Activated naive CD4-positive, alpha-beta T cell treated with Interleukin-2 at 50 U/mL for 16 hours (primary cell): ENCODE measurements at regions not wholly inside any gene's neighbourhood (a gene's known extent, or its start where the extent isn't known, plus 50 kb on each side); places are given as distances from the start of the nearest gene placed in this dataset.
A peak's percentile ranks its signal among the peaks of the same experiment; 100 is the strongest.
"Not testable (repeated sequence)": the region's sequence is repeated elsewhere in the genome, so short reads cannot be mapped to it uniquely, and the experiment has no call there.

Experiments
- DNase-seq: peaks from one replicate; pipeline ENCODE4 v3.0.0-alpha.2; 2020

DNA sequence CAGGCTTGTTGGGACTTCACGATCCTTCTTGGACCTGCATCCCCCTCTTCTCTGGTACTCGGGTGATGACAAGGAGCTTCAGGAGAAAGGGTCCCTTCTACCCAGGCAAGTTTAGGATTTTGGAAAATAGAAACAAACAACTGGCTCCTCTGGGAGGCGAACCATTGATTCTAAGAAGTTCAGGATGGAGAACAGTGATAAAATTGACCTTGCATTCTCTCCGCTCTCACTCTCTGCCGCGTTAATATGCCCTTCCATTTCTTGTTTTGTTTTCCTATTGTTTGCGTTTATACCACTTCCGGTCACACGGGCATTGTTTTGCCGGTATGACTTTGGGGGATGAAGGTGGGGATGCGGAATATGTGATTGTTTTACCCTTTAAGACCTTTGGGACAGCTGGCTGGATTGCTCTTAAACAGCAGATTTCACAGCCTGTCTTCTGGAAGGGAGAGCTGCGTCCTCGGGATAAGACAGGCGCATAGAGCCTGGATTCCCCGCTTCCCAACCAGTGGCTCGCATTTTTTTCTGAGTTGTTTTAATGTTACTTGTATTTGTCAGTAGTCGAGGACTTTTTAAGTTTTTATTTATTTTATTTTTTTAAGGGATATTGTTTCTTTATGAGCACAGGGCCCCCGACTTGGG is 144.3 kb upstream of the ZNF184 start:
- no peak for DNase-seq

DNA sequence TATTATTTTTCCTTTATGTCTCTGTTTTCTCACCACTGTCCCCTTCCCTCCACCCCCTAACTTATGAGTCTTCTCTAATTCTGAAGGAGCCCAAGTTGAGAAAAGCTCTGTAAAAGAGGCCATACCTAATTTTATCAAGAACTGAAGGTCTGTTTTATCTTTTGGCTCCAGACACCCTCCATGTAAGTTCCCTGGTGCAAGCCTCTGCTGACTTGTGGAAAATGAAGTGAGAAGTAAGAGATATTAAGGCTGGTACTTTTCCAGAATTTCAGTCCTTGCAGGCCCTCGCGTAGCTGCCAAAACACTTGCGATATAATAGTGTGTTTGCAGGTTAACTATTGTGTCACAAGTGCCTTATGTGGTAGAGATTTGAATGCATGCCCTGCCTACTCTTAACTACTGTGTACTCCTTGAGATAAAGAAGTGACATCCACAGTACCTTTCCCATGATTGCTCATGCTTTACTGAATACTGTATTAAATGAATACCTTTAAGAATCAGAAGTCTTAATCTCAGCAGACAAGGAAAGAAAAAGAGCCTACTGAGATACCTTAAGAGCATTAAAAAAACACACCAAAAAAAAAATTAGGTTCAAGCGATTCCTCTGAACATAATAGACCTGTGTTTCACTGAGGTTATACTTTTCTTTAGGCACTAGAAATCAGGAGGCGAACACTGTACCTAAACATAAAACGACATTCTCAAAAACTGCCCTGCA is 143.6 kb upstream of the ZNF184 start:
- no peak for DNase-seq

- no peak for DNase-seq
Measured at GRCh38 chr6:27611451-27611850, 138.5 kb upstream of the ZNF184 start.

DNA sequence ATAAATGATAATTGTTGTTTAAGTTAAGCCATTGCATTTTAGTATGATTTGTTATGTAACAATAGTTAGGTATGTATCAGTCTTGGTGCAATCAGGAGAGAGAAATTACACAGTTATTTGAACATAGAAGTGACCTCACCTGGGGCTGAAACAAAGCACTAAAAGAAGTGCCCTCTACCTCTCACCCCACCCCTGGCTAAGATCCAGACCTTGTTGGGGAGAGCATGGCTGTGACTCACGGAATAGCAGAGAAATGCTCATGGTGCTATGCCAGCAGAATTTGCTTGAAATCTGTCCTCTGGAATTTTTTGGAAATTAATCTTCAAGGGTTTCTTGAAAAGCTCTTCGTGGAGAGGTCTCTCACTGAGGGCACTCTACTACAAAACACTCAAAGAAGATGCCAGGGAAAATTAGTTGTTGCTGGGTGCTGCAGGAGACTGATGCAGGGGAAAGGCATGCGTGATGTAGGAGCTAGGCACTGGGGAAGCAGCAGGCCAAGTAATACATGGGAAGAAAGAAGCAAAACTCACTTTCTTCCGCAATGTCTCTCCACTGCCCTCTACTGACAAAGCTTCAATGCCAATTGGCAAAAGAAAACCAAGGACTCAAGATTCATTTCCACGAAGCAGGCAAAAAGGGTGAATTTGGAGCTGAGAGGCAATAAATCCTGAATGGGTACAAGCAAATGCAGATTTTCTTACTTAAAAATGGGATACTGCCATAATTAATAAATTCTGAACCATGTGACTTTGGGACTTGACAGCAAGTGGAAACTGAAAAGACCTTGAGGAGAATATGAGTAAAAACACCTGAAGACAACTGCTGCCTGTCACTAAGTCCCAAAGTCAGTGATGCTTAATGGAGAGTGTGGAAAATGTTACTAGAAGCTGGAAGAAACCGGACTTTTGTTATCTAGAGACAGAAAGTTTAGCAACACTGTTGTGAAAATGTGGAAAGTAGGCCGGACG is 136.3 kb upstream of the ZNF184 start:
- DNase-seq, result no peak

DNA sequence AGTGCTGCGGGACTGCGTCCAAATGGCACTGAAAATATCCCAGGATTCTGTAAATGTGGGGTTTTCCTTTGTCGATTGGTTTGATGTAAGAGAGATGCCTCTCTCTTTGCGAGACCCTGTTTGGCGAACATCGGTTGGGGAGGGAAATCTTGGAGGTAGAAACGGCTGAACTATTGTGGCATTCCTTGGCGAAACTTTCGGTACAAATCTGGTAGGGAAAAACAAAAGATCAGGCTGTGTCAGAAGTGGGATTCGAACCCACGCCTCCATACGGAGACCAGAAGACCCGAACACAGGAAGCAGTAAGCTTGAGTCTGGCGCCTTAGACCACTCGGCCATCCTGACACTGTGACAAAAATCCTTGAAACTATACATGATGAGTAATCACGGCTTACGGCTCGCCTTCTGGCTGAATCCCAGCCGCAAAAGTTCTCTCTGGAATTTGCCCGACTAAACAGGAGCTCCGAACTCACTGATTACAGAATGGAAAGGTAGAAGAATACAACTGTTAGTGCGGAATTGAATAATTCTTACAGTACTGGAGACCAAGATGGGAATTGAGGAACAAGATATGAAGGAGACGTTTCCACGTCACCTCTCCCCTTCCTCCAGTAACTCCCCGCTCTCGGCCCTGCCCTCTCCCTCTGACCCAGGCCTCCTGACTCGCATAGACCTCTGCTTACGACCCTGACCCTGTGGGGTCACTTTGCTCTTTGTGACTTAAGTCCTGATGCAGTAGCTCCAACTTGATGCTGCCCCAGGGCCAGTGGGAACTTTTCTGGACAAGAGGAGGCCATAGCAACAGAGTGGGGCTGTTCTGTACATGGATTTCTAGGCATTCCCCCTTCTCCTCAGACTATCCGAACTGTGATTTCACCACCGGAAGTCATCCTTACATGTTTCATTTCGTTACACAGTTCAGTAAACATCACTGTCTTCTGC is 132.8 kb upstream of the ZNF184 start:
- no peak for DNase-seq

- DNase-seq, result no peak
Measured at GRCh38 chr6:27604986-27605385, 132.1 kb upstream of the ZNF184 start.

DNA sequence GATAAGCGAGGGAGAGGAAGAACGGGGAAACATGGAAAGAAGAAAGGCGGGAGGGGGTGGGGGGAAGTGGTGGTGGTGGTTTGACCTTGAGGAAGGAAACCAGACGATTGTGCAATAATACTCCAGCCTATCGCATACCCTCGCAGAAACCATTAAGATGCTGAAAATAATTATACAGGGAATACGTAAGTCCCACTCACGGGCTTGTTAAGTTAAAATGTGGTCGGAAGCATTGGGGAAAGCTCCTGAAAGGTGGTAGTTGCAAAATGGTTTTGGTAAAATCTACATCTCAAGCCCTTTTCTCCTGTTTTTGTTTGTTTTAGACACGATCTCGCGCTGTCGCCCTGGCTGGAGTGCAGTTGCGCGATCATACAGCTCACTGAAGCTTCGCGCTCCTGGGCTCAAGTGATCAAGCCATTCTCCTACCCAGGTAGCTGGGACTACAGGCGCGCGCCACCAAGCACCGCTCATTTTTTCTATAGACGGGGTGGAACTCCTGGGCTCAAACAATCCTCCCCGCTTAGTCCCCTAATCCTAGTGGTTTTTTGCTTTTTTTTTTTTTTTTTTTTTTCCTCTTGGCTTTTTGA is 128.9 kb upstream of the ZNF184 start:
- no peak for DNase-seq

- DNase-seq, result no peak
Measured at GRCh38 chr6:27599859-27600532, 127.1 kb upstream of the ZNF184 start.

DNA sequence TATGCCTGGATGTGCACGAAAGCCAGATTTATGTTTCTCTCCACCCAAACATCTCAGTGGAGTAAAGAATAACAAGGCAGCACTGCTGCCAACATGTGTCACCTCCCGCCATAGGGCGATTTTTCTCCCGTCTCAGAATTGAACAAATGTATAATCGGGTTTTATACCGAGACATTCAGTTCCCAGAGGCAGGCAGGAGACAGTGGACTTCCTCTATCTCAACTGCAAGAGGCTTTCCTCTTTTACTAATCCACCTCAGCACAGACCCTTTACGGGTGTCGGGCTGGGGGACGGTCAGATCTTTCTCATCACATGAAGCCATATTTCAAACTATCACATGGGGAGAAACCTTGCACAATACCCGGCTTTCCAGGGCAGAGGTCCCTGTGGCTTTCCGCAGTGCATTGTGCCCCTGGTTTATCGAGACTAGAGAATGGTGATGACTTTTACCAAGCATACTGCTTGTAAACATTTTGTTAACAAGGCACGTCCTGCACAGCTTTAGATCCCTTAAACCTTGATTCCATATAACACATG is 124.2 kb upstream of the ZNF184 start:
- not testable (repeated sequence) for DNase-seq

- DNase-seq, result no peak
Measured at GRCh38 chr6:27593861-27594260, 121.0 kb upstream of the ZNF184 start.

DNA sequence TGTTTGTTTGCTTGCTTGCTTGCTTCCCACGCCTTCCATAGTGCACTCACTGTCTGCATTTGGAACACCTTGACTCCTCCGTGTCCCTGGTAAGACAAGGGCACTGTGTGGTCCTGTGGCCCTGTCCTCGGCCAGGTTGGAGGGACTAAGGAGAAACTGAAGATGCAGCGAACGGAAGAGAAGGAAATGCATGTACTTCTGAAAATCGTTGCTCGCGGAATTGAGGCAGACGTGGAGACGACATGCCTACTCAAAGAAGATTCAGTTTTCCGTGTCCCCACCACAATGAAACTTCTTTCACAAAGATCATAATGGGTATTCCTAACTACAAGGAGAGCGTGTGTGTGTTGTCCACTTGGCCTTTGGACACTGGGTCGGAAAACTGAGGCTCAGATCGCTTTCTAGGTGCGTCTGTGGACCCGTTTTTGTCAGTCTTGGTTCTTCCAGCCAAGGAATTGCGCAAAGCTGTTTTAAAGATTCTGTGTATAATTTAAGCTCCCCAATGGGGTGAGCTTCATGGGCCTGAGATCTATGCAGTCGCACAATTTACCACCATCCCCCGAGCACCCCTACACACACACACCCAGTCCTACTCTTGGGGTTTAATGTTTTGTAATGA is 120.4 kb upstream of the ZNF184 start:
- no peak for DNase-seq

GRCh38 chr6:27592481-27593199 is 119.7 kb upstream of the ZNF184 start:
- DNase-seq, result peak; percentile 19

DNA sequence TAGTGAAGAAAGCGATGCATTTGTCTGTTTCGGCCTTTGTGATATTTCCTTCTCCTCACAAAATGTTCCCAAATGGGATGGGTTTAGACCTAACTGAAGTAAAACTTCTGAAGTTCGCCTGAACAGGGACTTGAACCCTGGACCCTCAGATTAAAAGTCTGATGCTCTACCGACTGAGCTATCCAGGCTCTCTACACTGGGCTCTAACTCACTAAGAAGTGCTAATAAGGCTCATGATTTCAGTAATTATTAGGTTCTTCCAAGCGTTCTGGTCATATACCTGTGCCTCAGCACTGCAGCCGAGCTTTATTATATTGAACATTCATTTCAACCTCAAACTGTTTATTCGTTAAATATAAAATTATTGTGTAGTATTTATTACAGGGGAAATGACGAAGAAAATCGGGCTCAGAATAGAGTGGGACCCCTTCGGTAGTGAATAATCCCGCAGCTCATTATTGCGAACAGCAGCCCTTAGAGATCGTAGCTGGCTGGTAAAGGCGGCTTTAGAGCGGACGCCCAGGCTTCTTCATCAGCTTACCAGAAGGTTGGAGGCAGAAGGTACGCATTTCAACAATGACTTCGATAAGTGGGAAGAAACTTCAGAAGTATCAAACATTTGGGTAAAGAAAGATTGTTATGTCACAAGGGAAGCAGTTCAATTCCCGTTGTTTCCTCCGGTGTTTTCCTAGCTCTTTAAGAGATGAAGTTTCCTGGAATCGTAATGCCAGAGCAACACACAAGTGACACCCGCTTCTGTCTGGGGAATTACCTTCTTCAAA is 119.0 kb upstream of the ZNF184 start:
- no peak for DNase-seq

GRCh38 chr6:27585316-27585715 is 112.4 kb upstream of the ZNF184 start:
- DNase-seq, result not testable (repeated sequence)

- no peak for DNase-seq
Measured at GRCh38 chr6:27584326-27584725, 111.4 kb upstream of the ZNF184 start.

DNA sequence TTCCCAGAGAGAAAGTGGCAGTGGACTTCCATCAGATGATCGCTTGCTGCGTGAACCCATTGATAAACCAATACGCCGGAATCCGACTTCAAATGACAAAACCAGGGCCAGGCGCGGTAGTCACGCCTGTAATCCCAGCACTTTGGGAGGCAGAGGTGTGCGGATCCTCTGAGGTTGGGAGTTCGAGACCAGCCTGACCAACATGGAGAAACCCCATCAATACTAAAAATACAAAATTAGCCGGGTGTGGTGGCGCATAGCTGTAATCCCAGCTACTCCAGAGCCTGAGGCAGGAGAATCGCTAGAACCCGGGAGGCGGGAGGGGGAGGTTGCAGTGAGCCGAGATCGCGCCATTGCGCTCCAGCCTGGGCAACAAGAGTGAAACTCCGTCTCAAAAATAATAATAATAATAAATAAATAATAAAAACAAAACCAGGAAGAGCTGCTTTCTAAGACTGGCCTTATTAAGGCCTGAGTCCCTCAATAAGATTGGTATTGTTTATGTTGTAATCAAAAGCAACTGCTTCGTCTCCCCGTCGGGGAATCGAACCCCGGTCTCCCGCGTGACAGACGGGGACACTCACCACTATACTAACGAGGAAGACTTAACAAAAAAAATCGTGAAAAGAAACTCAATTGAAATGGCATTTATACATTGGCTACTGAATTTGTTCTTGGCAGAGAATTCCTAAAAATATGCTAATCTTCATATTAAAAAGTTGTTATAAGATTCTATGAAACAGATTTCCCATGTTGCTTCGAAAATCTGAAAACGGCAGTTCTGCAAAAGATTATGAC is 110.2 kb upstream of the ZNF184 start:
- DNase-seq, result peak; percentile 28

GRCh38 chr6:27579973-27580372 is 107.1 kb upstream of the ZNF184 start:
- DNase-seq, result no peak

- no peak for DNase-seq
Measured at GRCh38 chr6:27577922-27578321, 105.0 kb upstream of the ZNF184 start.
